Duodenal mucosa (tissue), 2 donors: ENCODE measurements at regions not wholly inside any gene's neighbourhood (a gene's known extent, or its start where the extent isn't known, plus 50 kb on each side); places are given as distances from the start of the nearest gene placed in this dataset.
A peak's percentile ranks its signal among the peaks of the same experiment; 100 is the strongest.

Source experiments
- H3K27ac ChIP-seq: one replicate; pipeline ENCODE4 v1.7.0; 2013; ENCODE audit warnings: low read depth, low read length
- H3K27me3 ChIP-seq, 2 donors: one replicate each; pipeline ENCODE4 v1.7.0; 2013; ENCODE audit warnings: low read length in 2 of 2, control low read depth in 1 of 2; ENCODE audit not compliant: insufficient read depth in 2 of 2, control insufficient read depth in 1 of 2
- H3K36me3 ChIP-seq, 2 donors: one replicate each; pipeline ENCODE4 v1.7.0; 2013; ENCODE audit warnings: low read length in 2 of 2, control low read depth in 1 of 2; ENCODE audit not compliant: insufficient read depth in 2 of 2, control insufficient read depth in 1 of 2
- H3K4me1 ChIP-seq, 2 donors: one replicate each; pipeline ENCODE4 v1.7.0; 2013; ENCODE audit warnings: low read length in 2 of 2, control low read depth in 1 of 2; ENCODE audit not compliant: insufficient read depth in 2 of 2, control insufficient read depth in 1 of 2
- H3K4me3 ChIP-seq, 2 donors: one replicate each; pipeline ENCODE4 v1.7.0; 2013; ENCODE audit warnings: low read length in 2 of 2, low read depth in 1 of 2
- H3K9ac ChIP-seq, 2 donors: one replicate each; pipeline ENCODE4 v1.7.0; 2013; ENCODE audit warnings: low read length in 2 of 2, low read depth in 1 of 2
- H3K9me3 ChIP-seq, 2 donors: one replicate each; pipeline ENCODE4 v1.7.0; 2013; ENCODE audit warnings: low read length in 2 of 2, control low read depth in 1 of 2; ENCODE audit not compliant: control insufficient read depth in 1 of 2

DNA sequence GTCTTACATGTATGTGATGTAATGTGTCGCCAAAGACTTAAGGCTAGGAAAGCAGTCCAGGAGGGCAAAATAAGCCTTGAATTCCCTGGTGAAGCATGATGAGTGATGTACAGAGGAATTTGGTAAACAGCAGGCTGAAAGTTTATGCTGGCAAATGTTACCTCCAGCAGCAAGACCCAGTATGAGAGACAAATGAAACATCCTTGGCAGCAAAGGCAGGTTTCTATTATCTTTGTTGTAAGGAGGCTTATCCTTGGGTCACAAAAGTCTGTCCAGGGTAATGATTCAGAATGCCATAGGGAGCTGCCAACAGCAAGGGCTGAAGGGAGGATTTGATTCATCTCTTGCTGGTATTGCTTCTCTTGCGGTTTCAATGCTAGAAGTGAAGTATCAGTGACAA is 75.9 kb upstream of the HTR4 start:
- Histone ChIP-seq H3K27ac (no peak overlapping the region), H3K27me3 (no peaks in the 10 kb centered on the region), H3K4me1 (peaks cover 4 to 5% of the 10 kb centered on the region in 2 donors), H3K36me3 (no peaks in the 10 kb centered on the region), H3K9ac (no peak overlapping the region), H3K9me3 (no peaks in the 10 kb centered on the region), H3K4me3 (no peak overlapping the region)

DNA sequence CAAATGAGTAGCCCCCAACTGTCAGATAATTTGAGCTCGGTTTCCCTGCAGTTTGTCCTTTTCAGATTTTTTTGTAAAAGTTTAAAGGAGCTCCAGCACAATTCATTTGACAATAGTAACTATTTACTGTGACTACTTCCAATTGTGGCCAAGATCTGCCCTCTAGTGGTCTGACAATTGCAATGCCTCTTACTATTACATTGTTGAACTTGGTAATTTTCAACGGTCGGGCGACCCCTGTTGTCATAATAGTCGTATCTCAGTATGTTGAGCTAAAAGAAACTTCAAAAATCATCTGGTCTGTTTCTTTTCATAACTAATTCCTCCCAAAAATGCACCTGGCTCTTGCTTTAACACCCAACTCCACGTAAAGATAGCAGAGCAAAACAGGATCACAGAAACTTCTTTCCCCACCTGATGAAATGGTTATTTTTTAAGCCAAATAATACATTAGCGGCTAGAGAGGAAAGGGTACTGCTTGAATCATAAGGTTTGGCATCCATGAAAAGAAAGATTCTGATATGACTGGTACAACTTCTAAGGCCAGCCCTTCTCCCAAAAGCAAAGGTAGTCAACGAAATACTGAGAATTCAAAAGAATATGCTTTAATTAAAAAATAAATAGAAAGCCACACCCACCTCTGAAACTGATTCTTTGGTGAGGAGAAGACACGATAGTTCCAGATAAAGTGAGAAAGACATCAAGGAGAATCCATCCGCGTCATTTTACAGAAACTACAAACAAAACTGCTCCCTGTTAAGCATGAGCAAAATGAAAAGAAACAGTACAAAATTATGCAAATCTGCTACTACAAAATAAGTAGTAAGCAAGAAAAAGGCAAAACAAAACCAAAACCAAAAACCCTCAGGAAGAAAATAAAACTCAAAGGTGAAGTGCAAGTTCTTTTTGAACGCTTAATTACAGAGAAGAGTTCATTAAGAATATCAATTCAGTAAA is 76.9 kb upstream of the HTR4 start:
- Histone ChIP-seq H3K9ac (peak overlapping the region; percentile 27), H3K4me3 (peak overlapping the region; percentile 50 to 52), H3K27ac (no peak overlapping the region)

DNA sequence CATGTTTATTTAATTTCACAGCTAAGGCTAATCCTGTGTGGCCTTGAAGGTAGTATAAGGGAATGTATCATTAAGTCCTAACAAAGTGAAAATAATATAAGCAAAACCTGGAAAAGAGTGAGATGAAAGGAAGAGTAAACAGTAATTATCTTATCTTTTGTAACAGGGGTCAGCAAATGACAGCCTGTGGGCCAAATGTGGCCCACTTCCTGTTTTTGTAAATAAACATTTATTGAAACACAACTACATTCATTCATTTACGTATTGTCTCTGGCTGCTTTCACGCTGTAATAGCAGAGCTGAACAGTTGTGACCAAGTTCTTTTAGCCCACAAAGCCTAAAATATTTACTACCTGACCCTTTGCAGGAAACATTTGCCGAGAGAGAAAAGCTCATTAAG is 78.4 kb upstream of the HTR4 start:
- Histone ChIP-seq H3K4me1 (peaks cover 4 to 5% of the 10 kb centered on the region in 2 donors), H3K36me3 (no peaks in the 10 kb centered on the region)

More for the DNA sequence above, 76.9 kb upstream of the HTR4 start:
- Histone ChIP-seq H3K9me3 (no peaks in the 10 kb centered on the region), H3K36me3 (no peaks in the 10 kb centered on the region), H3K4me1 (peaks cover 4 to 5% of the 10 kb centered on the region in 2 donors), H3K27me3 (no peaks in the 10 kb centered on the region)

DNA sequence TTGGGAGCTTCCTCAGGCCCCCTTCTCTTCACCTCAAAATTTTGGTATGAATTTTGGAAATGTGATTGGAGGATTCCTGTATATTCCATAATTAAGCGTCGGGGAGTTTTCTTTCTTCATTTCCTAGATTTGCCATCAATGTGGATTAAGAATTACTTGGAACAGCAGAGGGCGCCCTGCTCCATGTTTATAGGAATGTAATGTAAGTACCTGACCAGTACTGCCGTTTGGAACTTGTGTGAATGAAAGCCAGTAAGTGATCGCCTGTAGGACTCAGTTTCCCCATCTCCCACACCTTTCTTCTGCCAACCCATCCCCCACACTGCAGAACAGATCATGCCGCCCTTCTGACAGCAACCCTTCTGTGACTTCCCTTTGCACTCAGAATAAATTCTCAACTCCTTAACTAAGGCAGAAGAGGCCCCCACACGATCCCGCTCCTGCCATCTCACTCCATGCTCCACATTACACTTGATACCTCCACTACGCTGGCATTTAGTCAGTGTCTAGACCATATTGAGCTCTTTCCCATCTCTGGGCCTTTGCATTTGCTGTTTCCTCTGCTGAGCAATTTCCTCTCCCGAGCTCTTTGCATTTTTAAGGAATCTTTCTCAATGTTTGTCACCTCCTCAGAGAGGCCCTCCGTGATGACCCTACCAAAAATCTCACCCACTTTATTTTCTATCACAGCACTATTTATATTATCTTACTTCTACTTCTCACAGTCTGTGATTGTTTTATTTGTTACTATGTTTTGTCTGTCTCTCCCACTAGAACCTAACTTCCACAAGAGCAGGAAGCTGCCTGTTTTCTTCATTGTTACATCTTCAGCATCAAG is 79.5 kb upstream of the HTR4 start:
- Histone ChIP-seq H3K4me1 (peaks cover 0 to 5% of the 10 kb centered on the region in 2 donors), H3K27me3 (no peaks in the 10 kb centered on the region), H3K9me3 (no peaks in the 10 kb centered on the region), H3K27ac (no peak overlapping the region), H3K36me3 (no peaks in the 10 kb centered on the region), H3K4me3 (no peak overlapping the region), H3K9ac (no peak overlapping the region)

More for the DNA sequence above, 78.4 kb upstream of the HTR4 start:
- H3K27me3 ChIP-seq = no peaks in the 10 kb centered on the region
- H3K9ac ChIP-seq = no peak overlapping the region
- H3K9me3 ChIP-seq = no peaks in the 10 kb centered on the region
- H3K27ac ChIP-seq = no peak overlapping the region
- no peak overlapping the region for H3K4me3 ChIP-seq

- no peaks in the 10 kb centered on the region for H3K36me3 ChIP-seq
- H3K27ac ChIP-seq = no peak overlapping the region
- no peak overlapping the region for H3K9ac ChIP-seq
- H3K4me1 ChIP-seq = peaks cover 0 to 5% of the 10 kb centered on the region in 2 donors
- no peak overlapping the region for H3K4me3 ChIP-seq
- H3K27me3 ChIP-seq = no peaks in the 10 kb centered on the region
- H3K9me3 ChIP-seq = no peaks in the 10 kb centered on the region
Observed at GRCh38 chr5:148734518-148734917, 80.2 kb upstream of the HTR4 start.

DNA sequence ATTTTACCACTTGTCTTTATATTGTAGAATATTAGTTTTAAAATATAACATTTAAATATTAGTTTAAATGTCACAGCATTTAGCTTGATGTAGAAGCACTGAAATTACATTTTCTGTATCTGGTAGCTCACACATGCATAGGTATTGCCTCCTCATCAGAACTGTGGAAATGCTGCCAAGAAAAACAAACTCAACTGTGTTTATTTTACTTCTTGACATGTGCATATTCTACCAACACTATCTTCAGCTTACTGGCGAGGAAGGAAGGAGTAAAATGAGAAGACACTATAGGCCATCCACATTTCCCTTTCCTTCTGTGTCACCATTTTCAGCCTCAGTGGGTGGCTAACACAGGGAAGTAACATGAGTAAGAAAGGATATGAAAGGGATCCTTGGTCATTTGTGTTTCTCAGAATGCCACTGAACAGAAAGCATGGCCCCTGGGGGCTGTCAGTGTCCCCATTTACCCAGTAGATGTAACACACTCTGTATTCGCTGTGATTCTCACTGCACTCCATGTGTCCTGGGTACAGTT is 81.0 kb upstream of the HTR4 start:
- Histone ChIP-seq H3K9ac (no peak overlapping the region), H3K4me1 (peaks cover 5 to 8% of the 10 kb centered on the region in 2 donors), H3K4me3 (no peak overlapping the region), H3K9me3 (no peaks in the 10 kb centered on the region), H3K27me3 (no peaks in the 10 kb centered on the region), H3K36me3 (no peaks in the 10 kb centered on the region), H3K27ac (no peak overlapping the region)

DNA sequence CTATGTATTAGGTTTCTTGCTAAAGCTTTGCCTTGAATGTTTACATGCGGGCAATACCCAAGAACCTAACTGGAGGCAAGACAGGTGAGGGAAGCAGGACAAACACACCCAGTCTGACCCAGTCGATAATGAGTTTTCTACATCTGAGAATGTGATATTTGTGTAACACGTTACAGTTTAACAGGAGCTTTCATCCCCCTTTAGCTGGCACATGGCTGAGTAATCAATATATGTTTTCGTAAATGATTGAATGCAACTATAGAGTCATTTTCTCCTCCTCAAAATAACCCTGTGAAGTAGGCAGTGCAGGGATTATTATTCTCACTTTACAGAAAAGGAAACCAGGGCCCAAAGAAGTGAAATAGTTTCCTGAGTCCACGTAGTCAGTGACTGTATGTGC is 84.7 kb upstream of the HTR4 start:
- H3K4me3 ChIP-seq = no peak overlapping the region
- peaks cover 5 to 13% of the 10 kb centered on the region in 2 donors for H3K4me1 ChIP-seq
- H3K27me3 ChIP-seq = no peaks in the 10 kb centered on the region
- H3K9me3 ChIP-seq = no peaks in the 10 kb centered on the region
- no peak overlapping the region for H3K9ac ChIP-seq
- H3K36me3 ChIP-seq = no peaks in the 10 kb centered on the region
- no peak overlapping the region for H3K27ac ChIP-seq

- Histone ChIP-seq H3K4me1 (peaks cover 5 to 13% of the 10 kb centered on the region in 2 donors), H3K9me3 (no peaks in the 10 kb centered on the region), H3K9ac (no peak overlapping the region), H3K27ac (no peak overlapping the region), H3K4me3 (no peak overlapping the region), H3K27me3 (no peaks in the 10 kb centered on the region), H3K36me3 (no peaks in the 10 kb centered on the region)
Observed at GRCh38 chr5:148739524-148739923, 85.2 kb upstream of the HTR4 start.

DNA sequence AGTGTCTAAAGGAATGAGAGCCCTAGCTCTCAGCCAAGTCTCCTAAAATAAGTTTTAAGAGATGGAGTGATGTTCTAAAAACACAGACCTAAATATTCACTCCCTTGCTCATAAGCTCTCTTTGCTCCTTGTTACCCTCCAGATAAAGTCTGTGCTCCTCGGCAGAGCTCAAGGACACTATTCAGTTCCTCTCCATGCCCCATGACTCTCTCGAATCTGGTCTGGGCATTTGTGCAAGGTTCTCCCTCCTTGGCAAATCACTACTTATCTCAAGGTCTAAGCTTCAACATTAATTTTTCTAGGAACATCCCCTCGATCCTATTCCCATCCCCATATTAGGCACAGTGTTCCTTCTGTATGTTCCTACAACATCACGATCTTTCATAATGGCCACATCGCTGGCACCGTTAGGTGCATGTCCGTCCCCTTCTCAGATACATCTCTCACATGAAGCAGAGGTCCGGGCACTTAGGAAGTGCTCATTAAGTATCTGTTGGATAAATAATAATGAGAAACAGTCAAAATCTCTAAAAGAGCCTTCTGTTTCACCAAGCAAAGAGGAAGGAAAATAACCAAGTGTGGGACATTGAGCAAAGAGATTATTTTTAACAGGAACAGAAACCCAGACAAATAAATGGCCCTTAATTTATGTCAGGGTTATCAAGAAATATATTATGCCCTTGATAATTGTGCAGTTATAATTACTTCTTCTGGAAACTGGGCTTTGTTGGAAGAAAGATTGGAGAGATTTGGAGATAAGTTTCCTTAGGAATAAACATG is 85.9 kb upstream of the HTR4 start:
- Histone ChIP-seq H3K27ac (no peak overlapping the region), H3K27me3 (no peaks in the 10 kb centered on the region), H3K4me1 (peaks cover 5 to 13% of the 10 kb centered on the region in 2 donors), H3K4me3 (no peak overlapping the region), H3K9me3 (no peaks in the 10 kb centered on the region), H3K36me3 (no peaks in the 10 kb centered on the region), H3K9ac (no peak overlapping the region)
